ENCODE measurements at regions not wholly inside any gene's neighbourhood (a gene's known extent, or its start where the extent isn't known, plus 50 kb on each side); places are given as distances from the start of the nearest gene placed in this dataset.

- no peak for TF ChIP-seq CBX5 (IDR thresholded peaks at IDR 0.05; ENCODE audit: low read depth, low read length)
- no peak for TF ChIP-seq RAD21 (IDR thresholded peaks at IDR 0.05 in 1 of 2, conservative IDR thresholded peaks at IDR 0.05 in 1 of 2; ENCODE audit: low read depth in 2 of 2, low read length in 2 of 2)
- no peak for TF ChIP-seq RFX5 (IDR thresholded peaks at IDR 0.05; ENCODE audit: borderline replicate concordance, low read depth, low read length)
- TF ChIP-seq CTCF (IDR thresholded peaks at IDR 0.05; ENCODE audit: control extremely low read depth in 1 of 3, insufficient read depth in 1 of 3, low read depth in 1 of 3, low read length in 3 of 3): no peak
- TF ChIP-seq ATF2 (IDR thresholded peaks at IDR 0.05; ENCODE audit: low read length): no peak
Observed at GRCh38 chr6:144993870-144994269, 708.7 kb downstream of the UTRN start.

Measured in H1 (cell line).